ENCODE measurements at regions not wholly inside any gene's neighbourhood (a gene's known extent, or its start where the extent isn't known, plus 50 kb on each side); places are given as distances from the start of the nearest gene placed in this dataset.
"Not testable (repeated sequence)": the region's sequence is repeated elsewhere in the genome, so short reads cannot be mapped to it uniquely, and the experiment has no call there.

- not testable (repeated sequence) for H3K4me1 Mint-ChIP-seq (ENCODE audit: low read depth)
Measured at GRCh38 chr16:60357876-60358522, 1623.9 kb upstream of the GOT2 start.

DNA sequence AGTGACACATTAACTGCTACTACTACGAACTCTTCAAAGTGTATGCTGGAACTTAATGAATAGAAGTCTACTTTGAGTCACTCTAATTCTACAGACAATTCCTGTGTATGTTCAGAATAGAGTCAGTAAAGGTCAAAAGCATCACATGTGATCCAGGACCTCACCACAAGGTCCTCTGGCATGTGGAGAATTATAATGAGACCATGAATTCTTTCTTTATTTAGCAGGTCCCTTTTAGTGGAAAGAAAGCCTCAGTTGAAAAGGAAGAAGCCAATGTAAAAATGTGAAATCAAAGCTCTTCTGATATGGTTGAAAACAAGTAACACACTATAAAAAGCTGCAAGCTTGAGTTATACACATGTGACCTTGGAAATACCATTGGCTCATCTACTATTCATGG, 1612.1 kb upstream of the GOT2 start:
- Mint-ChIP-seq H3K27me3 (ENCODE audit: low read depth) (no peaks in the 10 kb centered on the region), H3K36me3 (ENCODE audit: low read depth) (no peaks in the 10 kb centered on the region), H3K27ac (no peak overlapping the region), H3K9me3 (ENCODE audit: insufficient read depth) (peaks cover 9% of the 10 kb centered on the region), H3K4me1 (ENCODE audit: low read depth) (no peaks in the 10 kb centered on the region), H3K4me3 (no peak overlapping the region)
- DNase-seq: no peak
- POLR2A ChIA-PET: no interaction called here
- ATAC-seq: no peak
- CTCF ChIA-PET: no interaction called here

More at GRCh38 chr16:60357876-60358522, 1623.9 kb upstream of the GOT2 start:
- ATAC-seq; DNase-seq; POLR2A ChIA-PET; H3K27ac Mint-ChIP-seq; H3K27me3 Mint-ChIP-seq (ENCODE audit: low read depth); H3K9me3 Mint-ChIP-seq (ENCODE audit: insufficient read depth); CTCF ChIA-PET; H3K36me3 Mint-ChIP-seq (ENCODE audit: low read depth); H3K4me3 Mint-ChIP-seq: not testable (repeated sequence)

GRCh38 chr16:60337671-60338070, 1603.6 kb upstream of the GOT2 start:
- ChIA-PET POLR2A (no interaction called here), CTCF (no interaction called here)
- ATAC-seq (no peak), DNase-seq (no peak)
- H3K36me3 Mint-ChIP-seq (ENCODE audit: low read depth): no peaks in the 10 kb centered on the region
- H3K9me3 Mint-ChIP-seq (ENCODE audit: insufficient read depth): peaks cover 19% of the 10 kb centered on the region
- no peak overlapping the region for H3K4me3 Mint-ChIP-seq
- no peaks in the 10 kb centered on the region for H3K4me1 Mint-ChIP-seq (ENCODE audit: low read depth)
- H3K27me3 Mint-ChIP-seq (ENCODE audit: low read depth): no peaks in the 10 kb centered on the region
- no peak overlapping the region for H3K27ac Mint-ChIP-seq

- no peaks in the 10 kb centered on the region for H3K36me3 Mint-ChIP-seq (ENCODE audit: low read depth)
- H3K27me3 Mint-ChIP-seq (ENCODE audit: low read depth): no peaks in the 10 kb centered on the region
- no peak overlapping the region for H3K27ac Mint-ChIP-seq
- ChIA-PET CTCF (no interaction called here), POLR2A (no interaction called here)
- no peak overlapping the region for H3K4me3 Mint-ChIP-seq
- DNase-seq: no peak
- H3K9me3 Mint-ChIP-seq (ENCODE audit: insufficient read depth): peaks cover 8% of the 10 kb centered on the region
- no peak for ATAC-seq
- no peaks in the 10 kb centered on the region for H3K4me1 Mint-ChIP-seq (ENCODE audit: low read depth)
Measured at GRCh38 chr16:60331168-60331567, 1597.1 kb upstream of the GOT2 start.

DNA sequence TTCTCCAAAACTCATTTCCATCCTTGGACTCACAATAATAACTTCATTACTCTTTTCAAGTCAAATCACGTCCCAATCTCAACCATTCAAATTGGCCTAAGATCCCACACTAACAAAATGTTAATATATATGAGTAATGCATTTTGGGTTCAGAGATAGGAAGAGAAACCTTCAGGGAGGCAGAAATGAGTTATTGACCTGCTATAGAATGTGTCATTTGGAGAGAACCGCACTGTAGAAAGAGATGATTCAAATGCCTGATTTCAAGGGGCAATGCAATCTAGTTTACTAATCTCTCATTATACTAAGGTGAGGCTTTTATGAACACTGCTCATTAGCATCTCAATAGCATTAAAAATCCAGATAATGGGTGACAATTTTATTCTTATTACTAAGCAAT, 1595.0 kb upstream of the GOT2 start:
- Mint-ChIP-seq H3K27me3 (ENCODE audit: low read depth) (no peaks in the 10 kb centered on the region), H3K4me1 (ENCODE audit: low read depth) (no peaks in the 10 kb centered on the region), H3K9me3 (ENCODE audit: insufficient read depth) (peaks cover 8% of the 10 kb centered on the region), H3K36me3 (ENCODE audit: low read depth) (no peaks in the 10 kb centered on the region), H3K27ac (no peak overlapping the region), H3K4me3 (no peak overlapping the region)
- ChIA-PET POLR2A (no interaction called here), CTCF (no interaction called here)
- DNase-seq: no peak
- ATAC-seq: no peak

GRCh38 chr16:60328152-60328551, 1594.0 kb upstream of the GOT2 start:
- H3K9me3 Mint-ChIP-seq (ENCODE audit: insufficient read depth): peaks cover 8% of the 10 kb centered on the region
- ChIA-PET CTCF (no interaction called here), POLR2A (no interaction called here)
- H3K27ac Mint-ChIP-seq: no peak overlapping the region
- no peak overlapping the region for H3K4me3 Mint-ChIP-seq
- no peaks in the 10 kb centered on the region for H3K36me3 Mint-ChIP-seq (ENCODE audit: low read depth)
- no peaks in the 10 kb centered on the region for H3K4me1 Mint-ChIP-seq (ENCODE audit: low read depth)
- ATAC-seq (no peak), DNase-seq (no peak)
- no peaks in the 10 kb centered on the region for H3K27me3 Mint-ChIP-seq (ENCODE audit: low read depth)

- no peak for ATAC-seq
- POLR2A ChIA-PET: no interaction called here
- H3K4me3 Mint-ChIP-seq: no peak overlapping the region
- H3K36me3 Mint-ChIP-seq (ENCODE audit: low read depth): no peaks in the 10 kb centered on the region
- no peak for DNase-seq
- CTCF ChIA-PET: no interaction called here
- no peaks in the 10 kb centered on the region for H3K4me1 Mint-ChIP-seq (ENCODE audit: low read depth)
- no peak overlapping the region for H3K27ac Mint-ChIP-seq
- H3K27me3 Mint-ChIP-seq (ENCODE audit: low read depth): no peaks in the 10 kb centered on the region
- H3K9me3 Mint-ChIP-seq (ENCODE audit: insufficient read depth): peaks cover 3% of the 10 kb centered on the region
Measured at GRCh38 chr16:60318486-60318885, 1584.4 kb upstream of the GOT2 start.

GRCh38 chr16:60310846-60311445, 1576.8 kb upstream of the GOT2 start:
- Mint-ChIP-seq H3K27me3 (ENCODE audit: low read depth) (no peaks in the 10 kb centered on the region), H3K27ac (no peak overlapping the region), H3K4me1 (ENCODE audit: low read depth) (no peaks in the 10 kb centered on the region), H3K4me3 (no peak overlapping the region), H3K36me3 (ENCODE audit: low read depth) (no peaks in the 10 kb centered on the region), H3K9me3 (ENCODE audit: insufficient read depth) (peaks cover under 1% of the 10 kb centered on the region)
- DNase-seq: no peak
- CTCF ChIA-PET: no interaction called here
- ATAC-seq: no peak
- POLR2A ChIA-PET: no interaction called here

- no peak overlapping the region for H3K27ac Mint-ChIP-seq
- no peaks in the 10 kb centered on the region for H3K36me3 Mint-ChIP-seq (ENCODE audit: low read depth)
- ChIA-PET CTCF (no interaction called here), POLR2A (no interaction called here)
- no peaks in the 10 kb centered on the region for H3K4me1 Mint-ChIP-seq (ENCODE audit: low read depth)
- ATAC-seq (no peak), DNase-seq (no peak)
- H3K4me3 Mint-ChIP-seq: no peak overlapping the region
- H3K9me3 Mint-ChIP-seq (ENCODE audit: insufficient read depth): peaks cover 16% of the 10 kb centered on the region
- H3K27me3 Mint-ChIP-seq (ENCODE audit: low read depth): no peaks in the 10 kb centered on the region
Measured at GRCh38 chr16:60304720-60305119, 1570.6 kb upstream of the GOT2 start.

- Mint-ChIP-seq H3K27ac (no peak overlapping the region), H3K9me3 (ENCODE audit: insufficient read depth) (peaks cover 16% of the 10 kb centered on the region), H3K36me3 (ENCODE audit: low read depth) (no peaks in the 10 kb centered on the region), H3K4me1 (ENCODE audit: low read depth) (no peaks in the 10 kb centered on the region), H3K27me3 (ENCODE audit: low read depth) (no peaks in the 10 kb centered on the region), H3K4me3 (no peak overlapping the region)
- ATAC-seq: no peak
- ChIA-PET POLR2A (no interaction called here), CTCF (no interaction called here)
- no peak for DNase-seq
Measured at GRCh38 chr16:60304066-60304465, 1570.0 kb upstream of the GOT2 start.

GRCh38 chr16:60302676-60303075, 1568.6 kb upstream of the GOT2 start:
- H3K27ac Mint-ChIP-seq: no peak overlapping the region
- CTCF ChIA-PET: no interaction called here

GRCh38 chr16:60302261-60302660, 1568.1 kb upstream of the GOT2 start:
- Mint-ChIP-seq H3K27ac (no peak overlapping the region), H3K36me3 (ENCODE audit: low read depth) (no peaks in the 10 kb centered on the region), H3K27me3 (ENCODE audit: low read depth) (no peaks in the 10 kb centered on the region), H3K9me3 (ENCODE audit: insufficient read depth) (peaks cover 16% of the 10 kb centered on the region), H3K4me3 (no peak overlapping the region), H3K4me1 (ENCODE audit: low read depth) (no peaks in the 10 kb centered on the region)
- no peak for ATAC-seq
- ChIA-PET POLR2A (no interaction called here), CTCF (no interaction called here)
- DNase-seq: no peak

More at GRCh38 chr16:60302676-60303075, 1568.6 kb upstream of the GOT2 start:
- ATAC-seq: no peak
- DNase-seq: no peak
- Mint-ChIP-seq H3K36me3 (ENCODE audit: low read depth) (no peaks in the 10 kb centered on the region), H3K9me3 (ENCODE audit: insufficient read depth) (peaks cover 16% of the 10 kb centered on the region), H3K4me1 (ENCODE audit: low read depth) (no peaks in the 10 kb centered on the region), H3K27me3 (ENCODE audit: low read depth) (no peaks in the 10 kb centered on the region), H3K4me3 (no peak overlapping the region)
- POLR2A ChIA-PET: no interaction called here

DNA sequence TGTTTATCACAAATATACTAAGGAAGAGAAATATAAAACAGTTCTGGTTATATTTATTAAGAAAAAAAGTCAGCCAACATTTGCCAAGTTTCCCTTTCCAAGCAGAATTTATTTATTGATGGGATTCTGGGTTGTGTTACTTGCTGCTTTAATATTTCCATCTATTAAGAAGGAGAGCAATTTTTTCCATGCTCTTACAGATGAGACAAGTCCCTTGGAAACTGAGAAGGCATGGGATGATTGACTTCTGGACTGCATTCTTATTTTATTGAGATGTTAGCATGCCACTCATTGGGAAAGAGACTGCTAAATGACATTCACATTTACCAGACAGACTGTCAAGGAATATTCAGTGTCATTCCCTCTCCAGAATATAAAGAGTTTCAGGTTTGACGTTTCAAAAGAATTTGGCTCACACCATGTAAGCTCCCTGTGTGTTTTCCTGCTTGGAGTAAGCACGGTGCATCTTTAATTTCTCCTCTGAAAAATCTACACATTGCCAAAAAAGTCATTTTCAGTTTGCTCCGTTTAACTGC, 1565.2 kb upstream of the GOT2 start:
- ChIA-PET CTCF (no interaction called here), POLR2A (no interaction called here)
- H3K36me3 Mint-ChIP-seq (ENCODE audit: low read depth): no peaks in the 10 kb centered on the region

More for the DNA sequence above, 1565.2 kb upstream of the GOT2 start:
- Mint-ChIP-seq H3K4me3 (no peak overlapping the region), H3K27ac (no peak overlapping the region), H3K9me3 (ENCODE audit: insufficient read depth) (peaks cover 6% of the 10 kb centered on the region), H3K4me1 (ENCODE audit: low read depth) (no peaks in the 10 kb centered on the region), H3K27me3 (ENCODE audit: low read depth) (no peaks in the 10 kb centered on the region)
- DNase-seq: no peak
- no peak for ATAC-seq
